ENCODE measurements at regions not wholly inside any gene's neighbourhood (a gene's known extent, or its start where the extent isn't known, plus 50 kb on each side); places are given as distances from the start of the nearest gene placed in this dataset.

DNA sequence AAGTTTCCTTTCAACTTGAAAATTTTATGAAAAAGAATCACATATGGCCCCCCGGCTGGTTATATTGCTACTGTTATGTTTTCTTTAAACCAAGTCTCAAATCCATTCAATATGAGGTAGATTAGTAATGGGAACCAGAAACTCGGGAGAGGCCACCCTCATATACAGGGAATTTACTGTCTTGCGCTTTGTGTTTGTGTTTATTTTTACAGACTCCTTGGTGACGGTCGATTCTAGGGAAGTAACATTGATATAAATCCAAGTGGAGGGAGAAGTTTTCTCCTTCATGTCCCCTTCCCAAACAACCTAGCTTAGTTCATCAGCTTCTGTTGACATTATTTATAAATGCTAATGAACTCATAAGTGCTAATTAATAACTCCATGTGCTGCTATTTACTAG is 163.5 kb upstream of the LMO4 start:
- DNase-seq (ENCODE audit: low read depth) = no peak

DNA sequence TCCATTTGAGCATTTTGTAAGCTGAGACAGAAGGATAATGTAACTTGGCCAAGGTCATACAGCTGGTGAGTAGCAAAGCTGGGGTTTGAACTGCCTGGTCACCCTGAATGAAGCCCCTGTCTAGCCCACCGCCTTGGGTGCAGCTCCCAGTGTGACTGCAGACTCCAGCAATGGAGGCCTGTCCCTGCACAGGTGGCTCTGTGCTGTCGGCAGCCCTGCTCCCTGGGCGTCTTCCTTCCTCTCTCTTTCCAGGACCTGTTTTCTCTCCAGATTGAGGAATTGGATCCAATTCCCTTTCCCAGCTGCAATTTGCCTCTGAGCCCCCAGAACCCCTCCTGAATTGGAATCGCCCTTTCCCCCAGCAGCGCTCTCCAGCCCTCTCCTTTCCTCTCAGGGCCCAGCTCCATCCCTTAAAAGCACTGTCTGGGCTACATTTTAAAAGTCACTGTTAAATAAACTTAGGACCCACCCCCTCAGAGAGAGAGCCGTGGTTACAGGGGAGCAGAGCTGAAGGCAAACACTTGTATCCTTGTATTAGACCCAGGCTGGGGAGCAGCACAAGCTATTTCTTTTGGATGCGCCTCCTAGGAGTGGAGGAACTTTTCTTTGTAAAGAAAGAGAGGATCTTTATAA is 161.4 kb upstream of the LMO4 start:
- DNase-seq (ENCODE audit: low read depth) = no peak

DNA sequence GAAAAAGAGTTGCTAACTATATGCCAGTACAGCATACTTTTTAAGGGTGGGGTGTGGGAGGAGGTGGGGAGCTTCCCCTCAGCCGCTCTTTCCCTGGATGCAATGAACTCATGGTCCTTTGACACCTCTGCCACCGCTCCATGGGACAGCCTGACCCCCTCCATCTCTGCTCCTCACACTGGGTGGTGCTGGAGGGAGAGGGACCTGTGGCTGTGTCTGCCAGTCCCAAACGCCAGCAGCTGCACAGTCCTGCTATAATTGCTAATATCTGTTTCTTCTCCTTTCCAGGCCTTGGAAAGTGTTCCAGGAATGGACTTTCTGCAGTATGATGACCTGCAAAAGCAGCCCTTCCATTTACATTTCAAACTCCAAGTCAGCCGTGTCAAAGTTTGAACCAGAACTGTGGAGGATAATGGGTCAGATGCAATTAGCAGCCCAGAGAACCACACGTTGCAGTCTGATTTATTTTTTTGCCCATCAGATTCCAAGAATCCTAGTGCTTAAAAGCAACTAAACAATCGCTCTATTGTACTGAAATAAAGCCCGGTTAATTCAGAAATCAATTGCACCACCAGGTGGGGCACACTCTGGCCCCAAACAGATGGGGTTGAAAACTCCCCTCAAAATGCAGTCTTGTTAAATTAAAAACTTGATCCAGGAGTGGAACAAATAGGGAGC is 160.7 kb upstream of the LMO4 start:
- no peak for DNase-seq (ENCODE audit: low read depth)

DNA sequence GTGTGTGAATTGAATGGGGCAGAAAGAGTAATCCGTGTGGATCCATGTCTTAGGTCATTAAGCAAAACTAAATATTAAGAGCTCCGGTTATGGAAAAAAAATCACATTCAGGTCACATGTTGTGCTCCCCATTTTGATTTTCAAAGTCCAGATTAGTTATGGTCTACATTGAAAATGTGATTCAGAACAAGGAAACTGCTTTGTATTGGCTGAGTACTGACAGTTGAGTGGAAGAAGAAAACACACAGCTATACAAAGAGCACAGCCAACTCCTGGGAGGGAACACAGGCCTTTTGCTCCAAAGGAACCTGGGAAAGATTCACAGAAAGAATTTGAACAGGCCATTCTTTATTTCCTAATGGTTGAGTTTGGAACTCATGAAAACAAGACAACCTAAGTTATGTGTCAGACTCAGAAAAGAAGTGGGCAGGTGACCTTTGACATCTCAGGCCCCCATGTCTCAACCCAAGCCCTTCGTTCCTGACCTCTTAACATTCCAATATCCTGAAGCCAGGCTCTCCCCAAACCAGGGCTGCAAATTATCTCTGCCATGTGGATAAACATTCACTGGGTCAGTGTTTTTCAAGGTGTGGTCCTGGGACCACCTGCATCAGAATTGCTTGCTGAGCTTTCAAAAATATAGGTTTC is 159.3 kb upstream of the LMO4 start:
- no peak for DNase-seq (ENCODE audit: low read depth)

DNA sequence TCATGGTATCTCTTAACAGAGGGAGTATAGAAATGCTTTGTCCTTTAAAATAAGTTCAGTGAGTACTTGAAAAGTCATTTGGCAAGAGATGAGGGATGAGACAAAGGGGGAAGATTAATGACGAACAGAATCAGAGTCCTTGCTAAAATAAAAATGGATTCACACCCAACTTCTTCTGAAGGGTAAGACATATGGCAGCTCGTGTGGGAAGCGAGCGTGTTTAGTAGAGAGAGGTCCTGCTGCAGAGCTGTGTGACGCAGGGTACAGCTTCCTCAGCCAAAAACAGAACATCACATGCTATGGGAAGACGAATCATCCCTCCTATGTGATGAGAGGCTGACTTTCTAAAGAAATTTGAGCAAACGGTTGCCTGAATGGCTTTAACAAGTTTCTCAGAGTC is 158.5 kb upstream of the LMO4 start:
- DNase-seq (ENCODE audit: low read depth) = no peak

DNA sequence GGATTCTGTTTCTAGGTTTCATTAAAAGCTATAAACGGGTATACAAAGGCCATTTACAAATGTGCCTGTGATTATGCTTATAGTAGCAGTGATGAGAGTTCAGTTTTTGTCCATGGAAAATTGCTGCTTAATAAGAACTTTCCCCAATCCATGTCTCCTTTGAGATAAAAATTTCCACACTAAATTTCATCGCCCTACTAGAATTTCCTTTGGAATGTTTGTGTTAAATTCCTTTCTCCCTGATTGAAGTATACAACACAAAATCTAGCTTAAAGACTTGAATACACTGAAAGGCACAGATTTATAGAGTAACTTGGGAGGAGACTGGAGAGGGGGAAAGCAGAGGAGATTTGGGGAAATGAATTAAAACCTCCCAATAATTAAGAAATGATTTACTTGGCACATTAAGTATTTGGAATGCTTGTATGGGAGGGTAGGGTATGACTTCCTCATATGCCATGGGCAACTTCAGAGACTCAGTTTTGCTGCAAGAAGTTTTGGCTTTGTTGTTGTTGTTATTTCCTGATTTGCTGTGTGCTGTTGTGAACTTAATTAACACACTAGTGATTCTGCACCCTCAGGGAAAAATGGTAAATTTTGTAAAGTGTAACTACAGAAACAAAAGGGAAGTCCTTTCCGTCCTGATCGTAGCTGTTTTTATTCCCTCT is 157.6 kb upstream of the LMO4 start:
- DNase-seq (ENCODE audit: low read depth) = no peak

DNA sequence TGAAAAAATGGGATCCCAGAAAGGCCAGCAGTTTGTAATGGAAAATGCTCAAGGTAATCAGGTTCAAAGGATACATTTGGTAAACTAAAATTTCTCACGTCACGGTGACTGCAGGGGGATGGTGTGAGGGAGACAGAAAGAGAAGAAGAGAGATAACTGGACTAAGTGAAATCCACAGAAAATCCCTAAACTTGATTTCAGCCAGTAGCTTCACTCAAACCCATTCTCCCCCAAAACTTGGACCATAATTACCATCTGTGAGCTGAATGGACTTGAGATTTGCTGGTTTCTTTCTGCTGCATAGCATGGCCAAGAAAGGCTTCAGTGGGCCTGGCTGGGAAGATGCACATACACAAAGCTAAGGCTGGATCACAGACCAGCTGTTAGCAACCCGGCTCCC is 155.4 kb upstream of the LMO4 start:
- no peak for DNase-seq (ENCODE audit: low read depth)

DNA sequence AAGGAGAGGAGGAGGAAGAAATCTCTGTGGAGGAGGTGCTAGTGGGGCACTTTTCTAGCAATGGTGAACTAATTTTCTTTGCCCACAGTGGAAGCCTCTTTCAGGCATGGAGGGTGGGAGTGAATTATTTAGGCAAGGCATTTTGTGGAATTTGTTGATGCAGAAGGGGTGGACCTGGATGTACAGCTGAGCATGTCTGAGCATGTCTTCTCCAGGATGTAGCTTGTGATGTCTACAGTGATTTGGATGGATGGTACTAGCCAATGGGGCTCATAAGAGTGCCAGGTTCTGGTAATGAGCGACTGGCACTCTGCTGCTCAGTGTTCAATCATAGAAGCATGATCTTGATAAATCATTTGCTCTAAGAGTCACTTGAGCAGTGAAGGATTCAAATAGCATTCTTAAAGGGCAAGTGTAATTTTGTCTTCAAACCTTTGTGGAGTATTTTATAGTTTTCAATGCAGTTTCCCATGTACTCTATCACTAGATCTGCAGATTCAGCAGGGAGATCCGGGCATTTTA is 153.9 kb upstream of the LMO4 start:
- DNase-seq (ENCODE audit: low read depth) = no peak

DNA sequence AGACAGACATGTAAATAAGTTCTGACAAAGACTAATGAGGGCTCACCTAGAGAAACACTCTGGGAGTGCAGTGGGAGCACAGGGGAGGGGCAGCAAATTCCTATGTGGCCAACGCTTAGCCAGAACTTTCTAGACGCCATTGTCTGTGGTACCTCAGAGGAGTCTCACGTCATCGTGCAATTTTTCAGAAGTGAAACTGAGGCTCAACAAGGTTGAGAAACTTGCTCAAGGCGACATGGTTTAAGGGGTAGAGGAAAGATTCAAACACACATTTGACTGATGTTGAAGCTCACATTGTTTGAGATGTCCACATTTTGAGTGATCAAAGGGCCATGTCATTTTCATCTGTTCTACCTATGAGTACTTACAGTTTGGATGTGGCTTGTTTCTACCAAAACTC is 152.6 kb upstream of the LMO4 start:
- DNase-seq (ENCODE audit: low read depth) = no peak

DNA sequence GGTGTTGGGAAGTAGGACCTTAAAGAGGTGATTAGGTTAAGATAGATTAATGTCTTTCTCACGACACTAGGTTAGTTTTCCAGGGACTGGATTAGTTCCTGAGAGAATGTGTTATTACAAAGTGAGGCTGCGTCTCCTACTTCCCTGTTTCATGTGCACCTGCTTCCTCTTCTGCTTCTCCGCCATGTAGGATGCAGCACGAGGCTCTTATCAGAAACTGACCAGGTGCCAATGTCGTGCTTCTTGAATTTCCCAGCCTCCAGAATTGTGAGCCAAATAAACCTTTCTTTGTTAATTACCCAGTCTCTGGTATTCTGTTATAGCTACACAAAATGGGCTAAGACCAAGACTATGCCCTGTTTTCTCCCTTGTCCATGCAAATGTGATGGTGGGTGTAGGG is 152.2 kb upstream of the LMO4 start:
- no peak for DNase-seq (ENCODE audit: low read depth)

DNA sequence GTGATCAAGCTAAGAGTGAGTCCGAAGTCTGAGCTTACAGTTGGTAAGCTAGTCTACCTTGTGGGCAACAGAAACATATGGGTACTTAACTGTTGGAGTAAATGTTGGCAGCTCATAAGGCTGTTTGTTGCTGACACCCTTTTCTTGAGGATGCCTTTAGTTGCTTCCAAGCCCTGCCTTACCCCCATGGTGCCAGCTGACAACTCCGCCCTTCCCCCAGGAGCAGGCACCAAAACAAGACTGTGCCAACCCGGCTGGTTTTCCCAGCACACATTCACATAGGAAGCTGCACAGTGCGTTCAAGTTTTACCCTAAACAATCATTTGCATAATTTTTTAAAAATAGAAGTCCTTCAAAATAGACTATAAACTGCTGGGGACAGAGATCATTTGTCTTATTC is 150.2 kb upstream of the LMO4 start:
- no peak for DNase-seq (ENCODE audit: low read depth)

DNA sequence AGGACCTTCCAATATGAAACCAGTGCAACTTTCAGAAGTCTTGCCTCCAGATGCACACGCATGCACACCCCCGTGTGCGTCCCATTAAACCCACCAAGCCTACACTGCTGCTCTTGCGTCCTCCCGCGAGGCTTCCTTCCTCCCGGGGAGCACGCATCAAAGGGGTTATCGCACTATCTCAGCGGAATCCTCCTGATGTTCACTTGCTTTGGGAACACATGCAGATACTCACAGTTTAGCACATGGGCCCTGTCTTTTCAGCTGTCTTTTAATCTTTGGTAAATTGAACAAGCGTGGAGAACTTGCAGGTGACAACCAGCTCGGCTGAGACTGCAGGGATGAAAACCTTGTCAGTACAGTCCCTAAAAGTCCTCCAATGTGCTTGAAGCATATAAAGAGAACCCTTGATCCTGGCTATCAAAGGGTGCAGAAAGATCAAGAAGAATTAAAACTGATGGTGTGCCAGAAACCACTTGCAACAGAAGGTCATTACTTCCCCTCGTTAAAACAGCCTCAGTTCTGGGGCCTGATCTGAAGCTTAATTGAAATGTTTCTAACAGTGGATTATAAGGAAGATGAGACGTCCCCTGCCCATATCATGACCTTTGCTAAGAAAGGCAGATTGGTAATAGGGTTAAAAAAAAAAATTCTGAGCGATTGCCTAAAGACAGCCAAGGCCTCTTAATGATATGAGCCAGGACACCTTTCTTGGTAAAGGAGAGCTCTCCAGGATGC is 149.4 kb upstream of the LMO4 start:
- DNase-seq (ENCODE audit: low read depth) = no peak

DNA sequence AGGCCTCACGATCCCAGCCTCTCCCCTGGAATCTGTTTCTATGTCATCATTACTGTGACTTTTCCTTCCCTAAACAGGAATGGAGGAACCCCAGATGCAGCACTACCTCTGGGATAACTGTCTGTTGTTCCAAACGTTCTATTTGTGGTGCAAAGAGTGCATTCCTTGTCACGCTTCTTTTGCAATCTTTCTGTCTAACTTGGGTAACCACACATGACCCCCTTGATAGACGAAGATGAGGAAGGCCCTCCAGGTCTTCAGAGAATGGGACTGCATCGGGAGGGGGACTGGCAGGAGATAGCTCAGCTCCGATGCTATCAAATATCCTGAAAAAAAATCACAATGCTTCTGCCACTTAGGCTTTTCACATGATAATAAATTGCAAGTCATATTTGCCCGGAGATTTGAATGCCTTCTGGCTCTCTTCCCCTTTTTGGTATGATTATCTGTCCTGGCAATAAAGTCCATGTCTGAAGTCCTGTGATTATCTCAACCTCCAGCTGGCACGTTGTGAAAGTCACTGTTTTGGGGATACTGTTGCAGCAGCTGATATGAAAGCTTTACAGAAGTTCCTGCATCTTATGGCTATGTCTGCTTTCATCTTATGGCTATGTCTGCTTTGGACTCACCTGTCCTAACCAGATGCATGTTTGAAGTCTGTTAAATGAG is 148.7 kb upstream of the LMO4 start:
- DNase-seq (ENCODE audit: low read depth) = no peak

DNA sequence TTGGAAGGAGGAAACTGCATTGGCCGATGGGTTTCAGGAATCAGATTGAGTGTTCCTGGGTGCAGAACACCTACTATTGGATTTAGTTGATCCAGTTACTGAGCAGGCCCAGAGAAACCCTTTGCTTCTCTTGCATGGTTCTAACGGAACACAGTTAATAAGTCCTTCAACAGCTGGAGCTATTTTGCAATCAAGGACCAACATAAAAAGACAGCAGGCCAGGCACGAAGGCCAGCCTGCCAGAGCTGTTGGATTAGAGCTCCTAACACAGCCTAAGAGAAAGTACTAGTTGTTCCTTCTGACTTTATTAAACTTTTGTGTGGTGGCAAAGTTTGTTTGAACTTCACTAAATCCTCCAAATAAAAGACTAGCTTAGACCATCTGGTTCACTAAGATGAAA is 148.0 kb upstream of the LMO4 start:
- DNase-seq (ENCODE audit: low read depth) = peak; percentile 3

DNA sequence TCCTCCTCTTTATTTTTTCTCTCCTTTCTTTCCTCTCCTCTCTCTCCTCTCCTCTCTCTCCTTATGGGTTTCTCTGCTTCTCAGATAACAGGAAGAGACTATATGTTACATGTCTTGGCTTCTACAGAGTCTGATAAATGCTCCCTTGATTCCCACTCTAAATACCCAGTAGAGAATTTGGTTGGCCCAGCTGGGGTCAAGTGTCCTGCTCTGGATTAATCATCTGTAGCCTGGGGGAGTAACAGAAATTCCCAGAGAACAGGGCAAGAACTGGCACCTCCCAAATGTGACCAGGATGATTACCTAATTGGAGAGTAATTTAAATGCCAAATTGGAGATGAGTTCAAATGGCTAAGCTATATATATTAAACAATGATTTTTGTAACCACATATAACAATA is 146.1 kb upstream of the LMO4 start:
- no peak for DNase-seq (ENCODE audit: low read depth)

DNA sequence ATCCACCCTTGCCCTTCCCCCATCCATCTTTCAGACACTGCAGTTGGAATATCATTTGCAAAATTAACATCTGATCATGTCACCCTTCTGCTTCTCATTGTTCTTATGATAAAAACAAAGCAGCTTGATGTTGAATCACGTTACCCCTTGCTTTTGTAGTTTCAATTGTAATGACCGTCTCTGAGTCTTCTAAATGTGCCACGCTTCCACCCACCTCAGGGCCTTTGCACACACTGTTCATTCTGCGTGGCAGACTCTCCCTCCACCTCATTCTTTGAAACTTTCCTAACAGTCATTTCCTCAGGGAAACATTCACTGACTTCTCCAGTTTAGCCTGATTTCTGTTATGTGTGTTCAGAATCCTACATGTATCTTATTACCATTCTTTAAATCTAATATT is 143.6 kb upstream of the LMO4 start:
- no peak for DNase-seq (ENCODE audit: low read depth)

DNA sequence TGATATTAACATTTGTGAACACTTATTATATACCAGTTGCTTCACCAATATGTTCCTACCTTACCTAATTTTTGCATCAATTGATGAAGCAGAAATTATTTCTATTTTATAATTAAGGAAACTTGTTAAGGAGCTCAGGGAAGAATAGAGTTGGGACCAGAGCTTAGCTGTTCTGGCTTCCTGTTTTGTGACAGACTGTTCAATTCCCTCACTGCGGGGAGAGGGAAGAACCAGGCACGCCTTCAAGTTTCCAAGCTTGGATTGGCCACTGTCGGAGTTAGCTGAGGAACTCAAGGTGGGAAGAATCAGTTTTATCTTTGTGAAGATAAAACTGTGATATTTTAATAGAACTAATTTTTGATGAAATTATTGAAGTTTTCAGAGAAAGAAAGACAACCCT is 142.3 kb upstream of the LMO4 start:
- DNase-seq (ENCODE audit: low read depth) = no peak

DNA sequence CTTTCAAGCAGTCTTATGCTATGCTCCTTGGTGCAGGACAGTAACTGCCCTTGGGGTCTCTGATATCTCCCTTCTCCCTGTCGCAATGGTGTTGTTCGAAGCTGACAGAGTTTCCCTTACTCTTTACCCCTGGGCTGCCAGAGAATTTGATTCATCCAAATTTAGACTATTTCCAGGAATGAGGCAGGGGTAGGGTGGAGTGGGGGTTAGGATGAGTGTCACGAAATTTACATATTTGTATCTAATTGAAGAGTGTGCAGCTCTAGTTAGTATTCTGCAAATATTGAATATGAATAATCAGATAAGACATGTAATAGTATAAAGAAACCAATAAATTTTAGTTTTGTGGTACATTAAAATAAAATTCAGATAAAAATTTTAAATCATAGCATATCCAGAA is 140.0 kb upstream of the LMO4 start:
- DNase-seq (ENCODE audit: low read depth) = no peak

DNA sequence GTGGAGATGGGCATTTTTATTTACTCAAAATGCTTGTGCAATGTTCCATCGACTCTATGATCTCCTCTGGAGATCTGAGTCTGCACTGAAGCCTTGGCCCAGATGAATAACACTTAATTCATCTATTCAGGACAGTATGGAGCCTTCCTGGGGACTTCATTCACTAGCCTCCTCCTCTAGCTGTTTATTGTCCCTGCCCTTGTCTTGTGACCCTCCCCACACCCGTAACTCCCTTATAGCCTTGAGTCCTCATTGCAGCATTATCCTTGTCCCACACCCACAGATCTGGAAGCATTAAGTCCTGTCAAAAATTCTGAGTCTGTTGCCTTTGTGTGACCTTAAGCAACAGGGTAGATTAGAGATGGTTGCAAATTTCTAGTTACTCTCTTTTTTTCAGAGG is 138.3 kb upstream of the LMO4 start:
- DNase-seq (ENCODE audit: low read depth) = no peak

DNA sequence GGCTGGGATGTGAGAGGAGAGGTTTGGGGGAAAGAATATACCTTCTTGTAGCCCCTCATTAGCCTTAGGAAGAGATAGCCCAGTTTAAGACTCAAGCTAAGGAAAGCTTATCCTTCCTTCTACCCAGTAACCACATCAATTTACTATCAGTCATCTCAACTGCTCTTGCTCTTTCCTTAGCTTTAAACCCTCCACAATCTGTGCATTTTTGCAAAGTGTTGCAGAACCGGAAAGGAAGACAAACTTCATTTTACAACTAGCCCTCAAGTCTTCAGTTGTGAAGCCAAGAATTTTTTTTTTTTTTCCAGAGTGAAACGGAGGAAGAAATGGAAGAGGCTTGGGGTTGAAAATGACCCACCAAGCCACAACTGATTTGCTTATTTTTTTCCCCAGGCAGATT is 137.0 kb upstream of the LMO4 start:
- DNase-seq (ENCODE audit: low read depth) = no peak

DNA sequence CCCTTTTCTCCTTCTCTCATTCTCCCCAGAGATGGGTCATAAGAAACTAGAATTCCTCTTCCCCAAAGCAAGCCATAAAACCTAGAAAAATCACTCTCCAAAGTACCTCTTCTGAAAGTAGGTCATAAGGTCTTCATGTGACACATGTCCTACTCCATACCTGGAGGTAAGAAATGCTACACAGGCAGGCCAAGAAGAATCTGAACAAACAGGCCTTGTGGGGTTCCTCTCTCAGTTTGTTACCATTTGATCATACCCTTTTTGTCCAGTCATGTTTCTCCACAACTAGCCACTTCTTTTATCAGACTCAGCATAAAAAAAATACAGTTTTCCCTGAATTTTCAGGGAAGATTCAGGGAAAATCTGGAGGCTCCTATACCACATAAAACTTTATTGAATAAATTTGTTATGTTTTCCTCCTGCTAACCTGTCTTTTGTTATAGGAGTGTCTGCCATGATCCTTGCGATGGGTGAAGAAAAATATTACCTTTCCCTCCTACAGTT is 134.4 kb upstream of the LMO4 start:
- no peak for DNase-seq (ENCODE audit: low read depth)
